BE2C (cell line): ENCODE measurements at regions not wholly inside any gene's neighbourhood (a gene's known extent, or its start where the extent isn't known, plus 50 kb on each side); places are given as distances from the start of the nearest gene placed in this dataset.

ENCODE experiments used
- DNase-seq: peaks from one replicate; pipeline ENCODE4 v3.0.0-alpha.2; 2020
- H3K27me3 ChIP-seq: fragments of 250-450 bp; sonication (Bioruptor Pico); 2 replicates; pipeline ENCODE4 v1.5.1; 2020; ENCODE audit warnings: mild to moderate bottlenecking
- H3K36me3 ChIP-seq: fragments of 250-450 bp; sonication (Bioruptor Pico); 2 replicates; pipeline ENCODE4 v1.5.1; 2020; ENCODE audit warnings: mild to moderate bottlenecking
- H3K4me1 ChIP-seq: fragments of 250-450 bp; sonication (Bioruptor Pico); 2 replicates; pipeline ENCODE4 v1.5.1; 2020
- H3K4me3 ChIP-seq: 2 replicates; pipeline ENCODE4 v1.5.1; 2011; ENCODE audit warnings: low read depth, low read length
- H3K9me3 ChIP-seq: fragments of 250-450 bp; sonication (Bioruptor Pico); 2 replicates; pipeline ENCODE4 v1.5.1; 2020
- CTCF ChIP-seq: IDR thresholded peaks from 2 replicates; pipeline ENCODE4 v1.5.1; 2012; ENCODE audit warnings: mild to moderate bottlenecking, low read depth, low read length

- no peaks in the 10 kb centered on the region for H3K27me3 ChIP-seq
- no peaks in the 10 kb centered on the region for H3K36me3 ChIP-seq
- H3K9me3 ChIP-seq = no peaks in the 10 kb centered on the region
- TF ChIP-seq CTCF = no peak
- H3K4me3 ChIP-seq = no peak overlapping the region
- H3K4me1 ChIP-seq = no peaks in the 10 kb centered on the region
- DNase-seq = no peak
Observed at GRCh38 chr1:177744906-177745305, 225.0 kb downstream of the SEC16B start.

GRCh38 chr1:177741476-177741875, 228.4 kb downstream of the SEC16B start:
- no peak for DNase-seq
- Histone ChIP-seq H3K4me1 (no peaks in the 10 kb centered on the region), H3K27me3 (no peaks in the 10 kb centered on the region), H3K36me3 (no peaks in the 10 kb centered on the region), H3K4me3 (no peak overlapping the region), H3K9me3 (no peaks in the 10 kb centered on the region)
- no peak for TF ChIP-seq CTCF

GRCh38 chr1:177739780-177740179, 230.1 kb downstream of the SEC16B start:
- H3K9me3 ChIP-seq = no peaks in the 10 kb centered on the region
- DNase-seq = no peak
- TF ChIP-seq CTCF = no peak
- no peak overlapping the region for H3K4me3 ChIP-seq
- no peaks in the 10 kb centered on the region for H3K36me3 ChIP-seq
- no peaks in the 10 kb centered on the region for H3K4me1 ChIP-seq
- H3K27me3 ChIP-seq = no peaks in the 10 kb centered on the region

GRCh38 chr1:177737456-177737855, 232.4 kb downstream of the SEC16B start:
- H3K4me3 ChIP-seq = no peak overlapping the region
- H3K4me1 ChIP-seq = no peaks in the 10 kb centered on the region
- H3K27me3 ChIP-seq = no peaks in the 10 kb centered on the region

GRCh38 chr1:177732178-177732577, 237.7 kb downstream of the SEC16B start:
- no peak for TF ChIP-seq CTCF
- Histone ChIP-seq H3K4me3 (no peak overlapping the region), H3K4me1 (no peaks in the 10 kb centered on the region), H3K9me3 (no peaks in the 10 kb centered on the region), H3K36me3 (no peaks in the 10 kb centered on the region), H3K27me3 (no peaks in the 10 kb centered on the region)
- DNase-seq = no peak

More at GRCh38 chr1:177737456-177737855, 232.4 kb downstream of the SEC16B start:
- TF ChIP-seq CTCF = no peak
- Histone ChIP-seq H3K36me3 (no peaks in the 10 kb centered on the region), H3K9me3 (no peaks in the 10 kb centered on the region)
- no peak for DNase-seq

GRCh38 chr1:177729646-177730045, 240.2 kb downstream of the SEC16B start:
- Histone ChIP-seq H3K9me3 (no peaks in the 10 kb centered on the region), H3K27me3 (no peaks in the 10 kb centered on the region), H3K4me3 (no peak overlapping the region), H3K36me3 (no peaks in the 10 kb centered on the region), H3K4me1 (no peaks in the 10 kb centered on the region)
- TF ChIP-seq CTCF = no peak
- no peak for DNase-seq
